ENCODE measurements at regions not wholly inside any gene's neighbourhood (a gene's known extent, or its start where the extent isn't known, plus 50 kb on each side); places are given as distances from the start of the nearest gene placed in this dataset.

DNA sequence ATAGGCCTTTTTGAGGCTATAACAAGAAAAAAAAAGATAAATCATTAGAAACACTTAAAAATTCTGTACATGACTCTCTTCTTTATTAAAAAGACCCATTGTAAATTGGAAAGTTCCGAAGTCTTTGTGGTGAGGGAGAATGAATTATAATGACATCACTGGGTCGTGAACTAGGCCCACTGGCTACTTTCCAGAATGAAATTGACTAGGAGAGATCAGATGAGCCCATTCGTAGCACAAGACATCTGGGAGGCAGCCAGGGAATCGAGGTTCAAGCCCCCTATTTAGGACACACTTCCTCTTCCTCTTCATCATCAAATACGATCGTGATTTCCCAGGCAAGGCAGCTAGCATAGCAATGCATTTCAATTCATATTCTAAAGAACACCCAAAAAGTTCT, 889.8 kb upstream of the NR2F2 start:
- TF ChIP-seq, protein P1, sequence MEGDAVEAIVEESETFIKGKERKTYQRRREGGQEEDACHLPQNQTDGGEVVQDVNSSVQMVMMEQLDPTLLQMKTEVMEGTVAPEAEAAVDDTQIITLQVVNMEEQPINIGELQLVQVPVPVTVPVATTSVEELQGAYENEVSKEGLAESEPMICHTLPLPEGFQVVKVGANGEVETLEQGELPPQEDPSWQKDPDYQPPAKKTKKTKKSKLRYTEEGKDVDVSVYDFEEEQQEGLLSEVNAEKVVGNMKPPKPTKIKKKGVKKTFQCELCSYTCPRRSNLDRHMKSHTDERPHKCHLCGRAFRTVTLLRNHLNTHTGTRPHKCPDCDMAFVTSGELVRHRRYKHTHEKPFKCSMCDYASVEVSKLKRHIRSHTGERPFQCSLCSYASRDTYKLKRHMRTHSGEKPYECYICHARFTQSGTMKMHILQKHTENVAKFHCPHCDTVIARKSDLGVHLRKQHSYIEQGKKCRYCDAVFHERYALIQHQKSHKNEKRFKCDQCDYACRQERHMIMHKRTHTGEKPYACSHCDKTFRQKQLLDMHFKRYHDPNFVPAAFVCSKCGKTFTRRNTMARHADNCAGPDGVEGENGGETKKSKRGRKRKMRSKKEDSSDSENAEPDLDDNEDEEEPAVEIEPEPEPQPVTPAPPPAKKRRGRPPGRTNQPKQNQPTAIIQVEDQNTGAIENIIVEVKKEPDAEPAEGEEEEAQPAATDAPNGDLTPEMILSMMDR (IDR thresholded peaks at IDR 0.05), result no peak
- no peak for TF ChIP-seq POLR2A (IDR thresholded peaks at IDR 0.05)
